WTC11 (cell line): ENCODE measurements at regions not wholly inside any gene's neighbourhood (a gene's known extent, or its start where the extent isn't known, plus 50 kb on each side); places are given as distances from the start of the nearest gene placed in this dataset.

ENCODE experiments used
- ATAC-seq: fragments of 200-7000 bp; cut with Tn5 transposase; 2 replicates; pipeline ENCODE4 v1.10.0; 2021; ENCODE audit warnings: mild to moderate bottlenecking, moderate library complexity
- CTCF ChIA-PET: fragments of 300-600 bp; sonication (Branson Sonifier 250); formaldehyde crosslinking; loops from one replicate; lab custom pipeline; 2021; ENCODE audit warnings: antibody characterized with exemption; lab: Charles Lee
- POLR2A ChIA-PET: fragments of 350-600 bp; sonication (Branson Sonifier 250); formaldehyde crosslinking; loops from one replicate; lab custom pipeline; 2021; ENCODE audit warnings: antibody characterized with exemption; lab: Charles Lee
- DNase-seq: peaks from one replicate; pipeline ENCODE4 v3.0.0; 2021; ENCODE audit warnings: low spot score
- H3K27ac Mint-ChIP-seq: 2 replicates; pipeline ENCODE4 v1.8.0; 2021; ENCODE audit warnings: mixed read lengths
- H3K27me3 Mint-ChIP-seq: 2 replicates; pipeline ENCODE4 v1.8.0; 2021; ENCODE audit warnings: low read depth, mild to moderate bottlenecking, moderate library complexity, mixed read lengths
- H3K36me3 Mint-ChIP-seq: 2 replicates; pipeline ENCODE4 v1.8.0; 2021; ENCODE audit warnings: mixed read lengths
- H3K4me1 Mint-ChIP-seq: 2 replicates; pipeline ENCODE4 v1.8.0; 2022; ENCODE audit warnings: mixed read lengths
- H3K4me3 Mint-ChIP-seq: 2 replicates; pipeline ENCODE4 v1.8.0; 2021; ENCODE audit warnings: mild to moderate bottlenecking, moderate library complexity, mixed read lengths
- H3K9me3 Mint-ChIP-seq: 2 replicates; pipeline ENCODE4 v1.8.0; 2021; ENCODE audit warnings: mixed read lengths
- CREM ChIP-seq: sonication (generic); formaldehyde crosslinking; IDR thresholded peaks from 2 replicates; pipeline ENCODE4 v1.8.1; 2022; ENCODE audit warnings: mild to moderate bottlenecking, missing genetic modification reagents, moderate library complexity
- ETV6 ChIP-seq: sonication (generic); formaldehyde crosslinking; IDR thresholded peaks from 2 replicates; pipeline ENCODE4 v1.8.1; 2022; ENCODE audit warnings: mild to moderate bottlenecking, missing genetic modification reagents
- MAX ChIP-seq: sonication (generic); formaldehyde crosslinking; IDR thresholded peaks from 2 replicates; pipeline ENCODE4 v1.8.0; 2022; ENCODE audit warnings: mild to moderate bottlenecking, missing genetic modification reagents
- MXD4 ChIP-seq: fragments of 250-450 bp; sonication (Bioruptor Pico); IDR thresholded peaks from 2 replicates; pipeline ENCODE4 v1.8.0; 2021; ENCODE audit warnings: mild to moderate bottlenecking, moderate library complexity, borderline replicate concordance
- NFATC4 ChIP-seq: fragments of 250-450 bp; sonication (Bioruptor Pico); IDR thresholded peaks from 2 replicates; pipeline ENCODE4 v1.9.0; 2021; ENCODE audit warnings: mild to moderate bottlenecking
- NFE2L1 ChIP-seq: sonication (generic); formaldehyde crosslinking; IDR thresholded peaks from 2 replicates; pipeline ENCODE4 v1.8.1; 2023; ENCODE audit warnings: missing genetic modification reagents
- NFYB ChIP-seq: sonication (generic); formaldehyde crosslinking; conservative IDR thresholded peaks from 2 replicates; pipeline ENCODE4 v1.8.0; 2022; ENCODE audit warnings: low read depth, missing genetic modification reagents
- NR1H2 ChIP-seq: sonication (generic); formaldehyde crosslinking; IDR thresholded peaks from 2 replicates; pipeline ENCODE4 v1.9.0; 2021; ENCODE audit warnings: mild to moderate bottlenecking, moderate library complexity, missing genetic modification reagents
- PRDM15 ChIP-seq: sonication (generic); formaldehyde crosslinking; IDR thresholded peaks from 2 replicates; pipeline ENCODE4 v1.8.0; 2022; ENCODE audit warnings: missing genetic modification reagents
- SMAD3 ChIP-seq: sonication (generic); formaldehyde crosslinking; IDR thresholded peaks from 2 replicates; pipeline ENCODE4 v1.8.0; 2022; ENCODE audit warnings: missing genetic modification reagents, mild to moderate bottlenecking, borderline replicate concordance
- TEAD1 ChIP-seq: sonication (generic); formaldehyde crosslinking; IDR thresholded peaks from 2 replicates; pipeline ENCODE4 v1.8.0; 2022; ENCODE audit warnings: mild to moderate bottlenecking, missing genetic modification reagents
- ZNF121 ChIP-seq: sonication (generic); formaldehyde crosslinking; IDR thresholded peaks from 2 replicates; pipeline ENCODE4 v1.8.0; 2023; ENCODE audit warnings: missing genetic modification reagents
- ZNF219 ChIP-seq: sonication (generic); formaldehyde crosslinking; IDR thresholded peaks from 2 replicates; pipeline ENCODE4 v1.8.0; 2023; ENCODE audit warnings: missing genetic modification reagents, mild to moderate bottlenecking, borderline replicate concordance
- ZNF232 ChIP-seq: sonication (generic); formaldehyde crosslinking; IDR thresholded peaks from 2 replicates; pipeline ENCODE4 v1.8.0; 2022; ENCODE audit warnings: mild to moderate bottlenecking, missing genetic modification reagents
- ZNF317 ChIP-seq: sonication (generic); formaldehyde crosslinking; IDR thresholded peaks from 2 replicates; pipeline ENCODE4 v1.8.1; 2023; ENCODE audit warnings: low read depth, mild to moderate bottlenecking, moderate library complexity, missing genetic modification reagents, borderline replicate concordance
- ZNF423 ChIP-seq: fragments of 250-450 bp; sonication (Bioruptor Pico); IDR thresholded peaks from 2 replicates; pipeline ENCODE4 v2.1.2; 2022; ENCODE audit warnings: mild to moderate bottlenecking, moderate library complexity
- TF ChIP-seq, protein P1 (sequence below): fragments of 250-450 bp; sonication (Bioruptor Pico); IDR thresholded peaks from 2 replicates; pipeline ENCODE4 v1.8.0; 2021; ENCODE audit warnings: mild to moderate bottlenecking
- TF ChIP-seq, protein P2 (sequence below): sonication (generic); formaldehyde crosslinking; IDR thresholded peaks from 2 replicates; pipeline ENCODE4 v1.8.1; 2022; ENCODE audit warnings: missing genetic modification reagents, borderline replicate concordance

GRCh38 chr14:65255583-65256461 is 153.5 kb upstream of the MAX start:
- DNase-seq = peak; percentile 84
- CTCF ChIA-PET = interaction anchor here (0.9 to 1.7 kb wide), 4 partner anchors 31 to 159 kb away, joined by 3 to 10 read pairs (median 4); partner anchors contain the start of gene FUT8
- peak overlapping the region; percentile 98 for H3K27ac Mint-ChIP-seq
- ATAC-seq = peak; percentile 99
- TF ChIP-seq SMAD3 (CRISPR knock-in tag) (no peak), NFE2L1 (no peak), ZNF423 (CRISPR knock-in tag) (peak; percentile 83), NFYB (0 out of 2 replicates have a peak, but pooled peaks have one; percentile 29), CREM (CRISPR knock-in tag) (0 out of 2 replicates have a peak, but pooled peaks have one; percentile 23), ETV6 (CRISPR knock-in tag) (peak; percentile 53; the same call in 1 of the 2 replicates), MAX (CRISPR knock-in tag) (peak; percentile 39; the same call in 1 of the 2 replicates)
- TF ChIP-seq, protein P1, sequence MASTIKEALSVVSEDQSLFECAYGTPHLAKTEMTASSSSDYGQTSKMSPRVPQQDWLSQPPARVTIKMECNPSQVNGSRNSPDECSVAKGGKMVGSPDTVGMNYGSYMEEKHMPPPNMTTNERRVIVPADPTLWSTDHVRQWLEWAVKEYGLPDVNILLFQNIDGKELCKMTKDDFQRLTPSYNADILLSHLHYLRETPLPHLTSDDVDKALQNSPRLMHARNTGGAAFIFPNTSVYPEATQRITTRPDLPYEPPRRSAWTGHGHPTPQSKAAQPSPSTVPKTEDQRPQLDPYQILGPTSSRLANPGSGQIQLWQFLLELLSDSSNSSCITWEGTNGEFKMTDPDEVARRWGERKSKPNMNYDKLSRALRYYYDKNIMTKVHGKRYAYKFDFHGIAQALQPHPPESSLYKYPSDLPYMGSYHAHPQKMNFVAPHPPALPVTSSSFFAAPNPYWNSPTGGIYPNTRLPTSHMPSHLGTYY (CRISPR knock-in tag) = 0 out of 2 replicates have a peak, but pooled peaks have one; percentile 61
- H3K36me3 Mint-ChIP-seq = peaks cover 9% of the 10 kb centered on the region
- peaks cover 19% of the 10 kb centered on the region for H3K9me3 Mint-ChIP-seq
- no peaks in the 10 kb centered on the region for H3K27me3 Mint-ChIP-seq
- peak overlapping the region; percentile 55 for H3K4me3 Mint-ChIP-seq
- POLR2A ChIA-PET = interaction anchor here (0.7 to 1.5 kb wide), 3 partner anchors 11 to 156 kb away, joined by 3 to 4 read pairs (median 3); partner anchors contain the start of gene FUT8
- peaks cover 26% of the 10 kb centered on the region for H3K4me1 Mint-ChIP-seq

DNA sequence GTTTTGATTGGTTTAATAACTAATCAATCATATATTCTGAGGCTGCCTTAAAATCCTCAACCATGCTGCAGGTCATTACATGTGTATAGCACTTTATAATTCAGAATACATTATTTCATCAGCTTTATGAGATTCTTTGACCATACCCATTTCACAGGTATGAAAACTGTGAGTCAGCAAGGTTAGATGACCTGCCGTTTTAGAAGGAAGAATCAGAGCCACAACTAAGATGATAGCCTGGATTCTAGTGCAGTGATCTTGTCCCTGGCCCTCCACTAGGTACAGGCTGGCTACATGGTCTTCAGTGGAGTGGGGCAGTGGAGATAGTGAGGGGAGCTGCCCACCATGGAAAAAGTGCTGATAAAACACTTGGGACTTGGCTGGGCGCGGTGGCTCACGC is 154.4 kb upstream of the MAX start:
- no peak overlapping the region for H3K27ac Mint-ChIP-seq
- ATAC-seq = no peak
- peaks cover 26% of the 10 kb centered on the region for H3K4me1 Mint-ChIP-seq
- ChIA-PET POLR2A (no interaction called here), CTCF (no interaction called here)
- TF ChIP-seq, protein P2, sequence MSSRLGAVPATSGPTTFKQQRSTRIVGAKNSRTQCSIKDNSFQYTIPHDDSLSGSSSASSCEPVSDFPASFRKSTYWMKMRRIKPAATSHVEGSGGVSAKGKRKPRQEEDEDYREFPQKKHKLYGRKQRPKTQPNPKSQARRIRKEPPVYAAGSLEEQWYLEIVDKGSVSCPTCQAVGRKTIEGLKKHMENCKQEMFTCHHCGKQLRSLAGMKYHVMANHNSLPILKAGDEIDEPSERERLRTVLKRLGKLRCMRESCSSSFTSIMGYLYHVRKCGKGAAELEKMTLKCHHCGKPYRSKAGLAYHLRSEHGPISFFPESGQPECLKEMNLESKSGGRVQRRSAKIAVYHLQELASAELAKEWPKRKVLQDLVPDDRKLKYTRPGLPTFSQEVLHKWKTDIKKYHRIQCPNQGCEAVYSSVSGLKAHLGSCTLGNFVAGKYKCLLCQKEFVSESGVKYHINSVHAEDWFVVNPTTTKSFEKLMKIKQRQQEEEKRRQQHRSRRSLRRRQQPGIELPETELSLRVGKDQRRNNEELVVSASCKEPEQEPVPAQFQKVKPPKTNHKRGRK (CRISPR knock-in tag) = no peak
- TF ChIP-seq ZNF219 (CRISPR knock-in tag) (no peak), ZNF121 (CRISPR knock-in tag) (no peak), ZNF232 (CRISPR knock-in tag) (no peak), MXD4 (CRISPR knock-in tag) (no peak), NR1H2 (CRISPR knock-in tag) (no peak), TEAD1 (CRISPR knock-in tag) (no peak), ZNF317 (CRISPR knock-in tag) (no peak)
- peaks cover 13% of the 10 kb centered on the region for H3K9me3 Mint-ChIP-seq
- peaks cover 7% of the 10 kb centered on the region for H3K36me3 Mint-ChIP-seq
- H3K4me3 Mint-ChIP-seq = no peak overlapping the region
- no peak for DNase-seq
- H3K27me3 Mint-ChIP-seq = no peaks in the 10 kb centered on the region

DNA sequence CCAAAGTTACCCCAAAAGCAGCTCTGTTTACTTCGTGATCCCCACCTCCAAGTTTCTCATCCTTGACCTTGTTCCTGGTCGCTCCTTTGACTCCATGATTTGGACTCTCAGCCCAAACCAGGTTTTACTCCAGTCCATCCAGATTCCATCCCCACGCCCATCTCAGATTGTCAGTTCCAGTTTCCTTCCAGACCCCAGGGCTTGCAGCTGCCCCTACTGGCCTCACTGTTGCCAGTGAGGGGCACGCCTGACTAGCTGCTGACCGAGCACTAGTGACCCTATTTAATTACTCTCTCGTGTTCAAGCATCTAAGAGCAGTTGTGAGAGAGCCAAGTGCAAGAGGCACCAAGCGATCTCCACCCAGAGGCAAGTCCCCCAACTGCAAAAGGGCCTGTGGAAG is 155.1 kb upstream of the FUT8 start:
- ATAC-seq = no peak
- no peak for TF ChIP-seq NFATC4
- TF ChIP-seq PRDM15 = peak; percentile 85
- TF ChIP-seq, all 79 proteins: peak for 1
- POLR2A ChIA-PET = interaction anchor here (1.2 kb wide), 1 partner anchor 154 kb away, joined by 4 read pairs; no protein-coding TSS in a partner anchor
- no peaks in the 10 kb centered on the region for H3K27me3 Mint-ChIP-seq
- no peak overlapping the region for H3K27ac Mint-ChIP-seq
- peaks cover 3% of the 10 kb centered on the region for H3K36me3 Mint-ChIP-seq
- peaks cover 26% of the 10 kb centered on the region for H3K4me1 Mint-ChIP-seq
- H3K4me3 Mint-ChIP-seq = no peak overlapping the region
- peaks cover 6% of the 10 kb centered on the region for H3K9me3 Mint-ChIP-seq
- CTCF ChIA-PET = no interaction called here
- DNase-seq = no peak
